ENCODE measurements at regions not wholly inside any gene's neighbourhood (a gene's known extent, or its start where the extent isn't known, plus 50 kb on each side); places are given as distances from the start of the nearest gene placed in this dataset.
"Not testable (repeated sequence)": the region's sequence is repeated elsewhere in the genome, so short reads cannot be mapped to it uniquely, and the experiment has no call there.

GRCh38 chr16:52212841-52213240, 334.1 kb downstream of the TOX3 start:
- DNase-seq: no peak

- no peak for DNase-seq
These were observed 337.7 kb downstream of the TOX3 start for GRCh38 chr16:52209227-52209626.

- no peak for DNase-seq
These were observed 343.8 kb downstream of the TOX3 start for GRCh38 chr16:52203096-52203495.

GRCh38 chr16:52193441-52193840, 353.5 kb downstream of the TOX3 start:
- no peak for DNase-seq

- DNase-seq: peak; percentile 53 to 54
These were observed 355.3 kb downstream of the TOX3 start for GRCh38 chr16:52191531-52192134.

GRCh38 chr16:52184336-52184735, 362.6 kb downstream of the TOX3 start:
- no peak for DNase-seq

- no peak for DNase-seq
These were observed 364.1 kb downstream of the TOX3 start for GRCh38 chr16:52182840-52183239.

- no peak for DNase-seq
These were observed 372.8 kb downstream of the TOX3 start for GRCh38 chr16:52174168-52174567.

GRCh38 chr16:52171481-52171880, 375.5 kb downstream of the TOX3 start:
- no peak for DNase-seq

- DNase-seq: no peak
These were observed 379.6 kb downstream of the TOX3 start for GRCh38 chr16:52167328-52167727.

- DNase-seq: no peak
These were observed 381.0 kb downstream of the TOX3 start for GRCh38 chr16:52165961-52166360.

- no peak for DNase-seq
These were observed 397.9 kb downstream of the TOX3 start for GRCh38 chr16:52149003-52149402.

- DNase-seq: no peak
These were observed 405.1 kb downstream of the TOX3 start for GRCh38 chr16:52141871-52142270.

GRCh38 chr16:52128361-52128760, 418.6 kb downstream of the TOX3 start:
- DNase-seq: no peak

GRCh38 chr16:52123842-52124241, 423.1 kb downstream of the TOX3 start:
- no peak for DNase-seq

GRCh38 chr16:52123061-52123839, 423.7 kb downstream of the TOX3 start:
- no peak for DNase-seq

GRCh38 chr16:52117171-52117570, 429.8 kb downstream of the TOX3 start:
- no peak for DNase-seq

- no peak for DNase-seq
These were observed 432.6 kb downstream of the TOX3 start for GRCh38 chr16:52114379-52114778.

- no peak for DNase-seq
These were observed 433.3 kb downstream of the TOX3 start for GRCh38 chr16:52113533-52114183.

- not testable (repeated sequence) for DNase-seq
These were observed 441.9 kb downstream of the TOX3 start for GRCh38 chr16:52104993-52105392.

GRCh38 chr16:52103791-52104190, 443.2 kb downstream of the TOX3 start:
- DNase-seq: no peak

- no peak for DNase-seq
These were observed 445.7 kb downstream of the TOX3 start for GRCh38 chr16:52101246-52101645.

- no peak for DNase-seq
These were observed 447.6 kb downstream of the TOX3 start for GRCh38 chr16:52099382-52099781.

- no peak for DNase-seq
These were observed 451.5 kb downstream of the TOX3 start for GRCh38 chr16:52095471-52095870.
